Hematopoietic multipotent progenitor cell treated with erythropoietin and hydrocortisone succinate and interleukin-3 and kit ligand, for 6 days (in vitro differentiated cells): ENCODE measurements at regions not wholly inside any gene's neighbourhood (a gene's known extent, or its start where the extent isn't known, plus 50 kb on each side); places are given as distances from the start of the nearest gene placed in this dataset.

ENCODE experiments used
- DNase-seq: peaks from one replicate; pipeline ENCODE4 v3.0.0-alpha.2; 2015

DNA sequence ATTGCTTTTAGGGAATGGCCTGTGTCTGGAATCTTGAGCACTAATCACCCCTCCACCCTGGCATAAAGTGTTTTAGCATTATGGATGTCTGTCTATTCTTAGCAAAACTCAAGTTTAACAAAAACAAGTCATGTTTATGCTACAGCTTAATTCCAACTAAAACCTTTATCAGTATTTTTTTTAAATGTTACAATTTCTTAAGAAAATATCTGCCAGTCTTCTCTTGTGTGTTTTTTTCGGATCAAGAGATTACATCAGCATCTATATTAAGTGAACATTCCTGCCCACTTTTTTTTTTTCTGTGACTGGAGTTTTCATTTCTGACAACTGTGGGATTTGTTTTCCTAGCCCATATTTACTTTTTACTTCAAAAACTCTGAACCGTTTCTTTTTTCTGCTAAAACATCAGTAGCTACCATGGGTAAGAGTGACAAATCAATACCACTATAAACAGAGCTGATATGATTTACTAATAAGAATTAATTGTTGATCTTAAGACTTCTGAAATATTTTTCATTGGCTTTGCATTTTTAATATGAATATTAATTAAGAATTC lies 94.3 kb downstream of the EDN1 start:
- DNase-seq, result no peak

DNA sequence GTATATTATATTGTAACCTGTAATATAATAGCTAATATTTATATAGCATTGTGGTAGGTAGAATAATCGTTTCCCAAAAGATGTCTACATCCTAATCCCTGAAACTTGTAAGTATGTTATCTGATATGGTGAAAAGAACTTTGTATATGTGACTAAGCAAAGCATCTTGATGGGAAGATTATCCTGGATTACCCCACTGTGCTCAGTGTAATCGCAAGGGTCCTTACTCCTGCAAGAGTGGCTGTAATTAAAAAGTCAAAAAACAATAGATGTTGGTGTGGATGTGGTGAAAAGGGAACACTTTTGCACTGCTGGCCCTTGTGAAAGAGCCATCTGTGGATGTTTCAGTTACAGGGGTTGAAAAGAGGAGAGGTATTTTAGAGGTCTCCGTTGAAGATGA lies 95.2 kb downstream of the EDN1 start:
- DNase-seq, result no peak

DNA sequence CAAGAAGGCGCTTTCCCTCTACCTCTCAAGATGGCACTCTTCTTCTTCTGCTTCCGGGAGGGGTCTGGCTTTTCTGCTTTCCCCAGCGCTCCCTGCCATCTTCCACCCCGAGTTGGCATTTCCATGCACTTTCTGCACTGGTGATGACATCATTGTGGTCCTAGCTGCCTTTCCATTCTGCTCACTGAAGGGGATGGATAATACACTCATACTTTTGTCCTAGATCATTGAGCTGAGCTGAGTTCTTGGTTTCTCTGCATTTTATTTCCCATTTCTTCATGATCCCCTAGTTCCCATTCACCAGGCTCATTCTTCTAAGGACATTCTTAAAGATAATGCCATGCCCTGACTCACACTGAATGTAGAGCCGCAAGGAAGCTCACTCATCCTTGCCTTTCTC lies 96.7 kb downstream of the EDN1 start:
- DNase-seq, result no peak

GRCh38 chr6:12391472-12391871 lies 101.3 kb downstream of the EDN1 start:
- no peak for DNase-seq

GRCh38 chr6:12392490-12392889 lies 102.3 kb downstream of the EDN1 start:
- no peak for DNase-seq

DNA sequence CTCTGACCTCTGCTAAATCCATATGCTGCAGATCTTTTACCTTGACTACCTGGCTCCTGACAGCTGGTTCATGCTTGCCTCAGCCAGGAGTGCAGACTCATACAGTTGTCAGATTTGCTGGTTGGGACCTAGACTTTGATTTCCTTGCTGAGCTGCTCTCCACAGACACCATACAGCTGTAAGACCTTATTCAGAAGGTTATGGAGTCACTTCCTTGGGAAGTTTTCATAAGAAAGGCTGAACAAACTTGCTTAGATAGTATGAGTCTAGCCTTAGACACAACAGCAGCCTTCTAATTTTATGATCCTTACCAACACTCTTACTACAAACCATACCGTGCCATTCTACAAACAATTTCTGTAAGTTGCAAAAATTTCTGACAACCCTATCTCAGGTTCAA lies 102.9 kb downstream of the EDN1 start:
- DNase-seq, result no peak

GRCh38 chr6:12394170-12394569 lies 104.0 kb downstream of the EDN1 start:
- DNase-seq, result no peak

- DNase-seq, result no peak
Measured at GRCh38 chr6:12395898-12396297, 105.7 kb downstream of the EDN1 start.

- no peak for DNase-seq
Measured at GRCh38 chr6:12401200-12401599, 111.0 kb downstream of the EDN1 start.

DNA sequence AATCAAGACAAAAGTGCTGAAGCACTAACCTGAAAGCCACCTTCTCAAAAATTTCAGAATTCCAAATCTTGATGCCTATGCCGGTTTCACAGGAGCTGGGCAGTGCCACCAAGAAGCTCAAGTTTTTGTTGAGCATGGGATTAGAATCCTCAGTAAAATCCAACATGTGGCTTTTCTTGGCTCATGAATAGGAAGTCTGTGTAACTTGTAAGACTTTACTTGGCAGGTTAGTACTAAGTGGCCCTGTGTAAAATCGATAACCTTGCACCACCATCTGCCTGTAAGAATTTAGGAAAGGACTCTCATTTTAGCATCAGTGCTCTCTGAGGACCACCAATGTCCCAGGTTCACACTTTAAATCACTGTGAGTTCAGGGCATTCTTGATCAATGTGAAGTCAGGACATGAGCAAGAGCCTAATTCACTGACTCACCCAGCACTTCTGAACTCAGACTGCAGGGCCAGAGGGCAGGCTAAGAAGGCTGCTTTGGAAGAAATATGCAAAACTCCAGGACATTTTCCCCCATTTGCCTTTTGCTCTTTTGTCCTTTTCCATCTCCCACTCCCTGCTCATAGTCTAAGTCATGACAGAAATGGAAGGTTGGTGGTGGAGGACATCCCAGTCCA lies 113.2 kb downstream of the EDN1 start:
- no peak for DNase-seq

DNA sequence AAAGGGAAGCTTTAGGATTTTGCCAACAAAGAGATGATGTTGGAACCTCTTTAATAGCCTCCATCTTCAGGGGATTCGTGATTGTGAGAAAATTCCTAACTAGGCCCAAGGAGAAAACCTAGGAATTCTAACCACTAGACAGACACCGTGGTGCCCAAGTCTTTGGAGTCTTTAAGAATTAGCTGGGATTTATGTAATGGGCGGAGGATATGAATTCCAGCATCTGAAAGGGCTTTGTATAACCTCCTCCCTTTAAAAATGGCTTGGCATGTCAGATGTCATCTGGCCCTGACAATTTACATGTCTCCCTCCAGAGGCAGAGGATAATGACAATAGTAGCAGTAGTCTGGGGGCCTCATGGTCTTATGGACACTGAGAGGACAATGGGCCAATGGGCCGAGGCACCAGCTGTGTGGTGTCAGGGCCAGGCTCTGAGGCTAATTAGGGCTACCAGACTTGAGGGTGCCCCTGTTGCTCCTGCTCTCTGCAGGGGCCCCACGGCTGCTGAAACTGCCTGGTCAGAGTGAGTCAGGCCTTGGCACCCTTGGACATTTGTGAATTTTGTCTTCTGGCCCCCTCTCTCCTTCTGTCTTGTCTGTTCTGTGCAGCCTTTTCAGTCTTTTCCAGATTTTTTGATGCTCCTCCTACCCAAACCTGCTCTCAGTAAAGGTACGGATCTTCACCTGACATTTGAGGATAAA lies 113.9 kb downstream of the EDN1 start:
- DNase-seq, result no peak

- DNase-seq, result no peak
Measured at GRCh38 chr6:12404651-12405050, 114.5 kb downstream of the EDN1 start.

- no peak for DNase-seq
Measured at GRCh38 chr6:12408752-12409151, 118.6 kb downstream of the EDN1 start.

GRCh38 chr6:12410946-12411345 lies 120.8 kb downstream of the EDN1 start:
- DNase-seq, result no peak

GRCh38 chr6:12414096-12414675 lies 124.0 kb downstream of the EDN1 start:
- no peak for DNase-seq

GRCh38 chr6:12415980-12416598 lies 125.9 kb downstream of the EDN1 start:
- no peak for DNase-seq

DNA sequence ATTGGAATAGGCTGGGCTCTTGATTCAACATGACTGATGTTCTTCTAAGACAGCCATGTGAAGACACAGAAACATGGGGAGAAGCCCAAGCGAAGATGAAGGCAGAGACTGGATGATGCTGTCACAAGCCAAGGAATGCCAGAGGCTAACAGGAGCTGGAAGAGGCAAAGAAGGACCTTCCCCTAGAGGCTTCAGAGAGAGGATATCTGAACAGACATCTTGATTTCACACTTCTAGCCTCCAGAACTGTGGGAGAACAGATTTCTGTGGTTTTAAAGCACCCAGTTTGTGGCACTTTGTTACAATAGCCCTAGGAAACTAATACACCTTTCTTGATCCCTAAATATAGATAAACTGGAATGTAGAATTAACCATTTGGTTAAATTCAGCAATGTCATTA lies 127.0 kb downstream of the EDN1 start:
- no peak for DNase-seq

DNA sequence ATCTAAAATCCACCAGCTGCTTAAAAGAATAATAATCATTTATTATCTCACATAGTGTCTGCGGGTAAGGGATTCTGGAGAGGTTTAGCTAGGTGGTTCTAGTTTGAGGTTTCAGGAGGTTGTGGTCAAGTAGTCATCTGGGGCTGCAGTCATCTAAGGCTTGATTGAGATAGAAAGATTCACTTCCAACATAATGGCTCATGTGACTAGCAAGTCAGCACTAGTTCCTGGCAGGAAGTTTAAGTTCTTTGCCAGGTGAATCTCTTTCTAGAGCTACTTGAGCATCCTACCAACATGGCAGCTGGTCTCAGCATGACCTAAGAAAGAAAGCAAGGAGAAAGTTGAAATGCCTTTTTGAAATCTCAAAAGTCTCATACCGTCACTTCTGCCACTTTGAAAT lies 128.8 kb downstream of the EDN1 start:
- no peak for DNase-seq

GRCh38 chr6:12419631-12420272 lies 129.6 kb downstream of the EDN1 start:
- no peak for DNase-seq

DNA sequence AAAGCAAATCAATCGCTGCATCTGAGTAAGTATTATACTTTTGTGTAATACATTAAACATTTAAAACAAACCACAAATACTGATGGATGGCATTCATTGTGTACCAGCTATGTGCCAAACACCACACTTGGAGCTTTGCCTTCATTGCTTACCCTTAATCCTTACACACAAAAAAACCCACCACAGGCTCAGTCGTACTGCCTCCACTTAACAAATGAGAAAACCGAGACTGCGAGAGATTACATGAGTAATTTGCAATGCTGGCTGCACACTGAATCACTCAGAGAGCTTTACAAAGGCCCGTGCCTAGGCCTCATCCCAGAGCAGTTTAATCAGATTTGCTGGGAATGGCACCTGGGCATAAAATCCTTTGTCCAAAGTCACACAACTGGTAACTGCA lies 130.5 kb downstream of the EDN1 start:
- no peak for DNase-seq

DNA sequence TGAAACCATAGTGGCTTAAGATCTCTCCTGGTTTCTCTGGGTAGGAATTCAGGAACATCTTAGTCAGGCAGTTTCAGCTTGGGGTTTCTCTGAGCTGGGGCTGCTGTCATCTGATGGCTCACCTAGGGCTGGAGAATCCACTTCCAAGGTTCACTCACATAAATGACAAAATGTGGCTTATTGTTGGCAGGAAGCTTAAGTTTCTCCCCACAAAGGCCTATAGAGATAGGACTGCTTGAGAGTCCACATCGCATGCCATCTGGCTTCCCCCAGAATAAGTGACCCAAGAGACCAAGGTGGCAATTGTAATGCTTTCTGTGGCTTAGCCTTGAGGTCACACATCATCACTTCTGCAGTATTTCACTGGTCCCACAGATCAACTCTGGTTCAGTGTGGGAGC lies 131.4 kb downstream of the EDN1 start:
- DNase-seq, result no peak

DNA sequence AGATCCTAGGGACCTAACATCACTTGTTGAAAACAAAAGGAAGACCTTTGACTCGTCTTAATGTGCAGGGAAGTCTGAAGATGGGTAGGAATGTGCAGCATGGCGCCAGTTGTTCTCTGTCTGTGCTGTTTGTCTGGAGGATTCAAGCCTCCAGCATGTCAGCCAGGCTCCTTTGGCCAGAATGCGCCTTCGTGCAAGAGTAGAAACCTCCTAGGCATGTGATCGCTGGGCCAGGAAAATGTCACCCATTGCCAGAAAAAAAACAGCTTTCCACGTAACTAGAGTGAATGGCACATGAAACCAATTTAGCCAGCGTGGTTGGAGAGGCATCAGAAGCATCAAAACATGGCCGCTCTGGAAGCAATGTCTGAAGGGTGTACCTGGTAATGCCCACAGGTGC lies 132.7 kb downstream of the EDN1 start:
- no peak for DNase-seq

- DNase-seq, result no peak
Measured at GRCh38 chr6:12423832-12424231, 133.7 kb downstream of the EDN1 start.
